GM12892 (cell line): ENCODE measurements at regions not wholly inside any gene's neighbourhood (a gene's known extent, or its start where the extent isn't known, plus 50 kb on each side); places are given as distances from the start of the nearest gene placed in this dataset.

ENCODE experiments used
- POLR2A ChIP-seq: IDR thresholded peaks from 2 replicates; pipeline ENCODE4 v1.6.1; 2011; ENCODE audit warnings: low read depth, low read length, control low read depth
- POLR2AphosphoS5 ChIP-seq: IDR thresholded peaks from 2 replicates; pipeline ENCODE4 v1.6.1; 2011; ENCODE audit warnings: low read depth, low read length, control low read depth

GRCh38 chr22:49076300-49077035 is 751.2 kb downstream of the BRD1 start:
- no peak for TF ChIP-seq POLR2AphosphoS5
- TF ChIP-seq POLR2A: no peak
